B cell (primary cell): ENCODE measurements at regions not wholly inside any gene's neighbourhood (a gene's known extent, or its start where the extent isn't known, plus 50 kb on each side); places are given as distances from the start of the nearest gene placed in this dataset.

Experiments
- ATAC-seq: fragments of 200-7000 bp; cut with Tn5 transposase; one replicate; pipeline ENCODE4 v1.10.0; 2021; ENCODE audit warnings: low read depth, mild to moderate bottlenecking, moderate number of reproducible peaks, moderate library complexity
- CTCF ChIA-PET: fragments of 350-600 bp; sonication (Branson Sonifier 250); formaldehyde crosslinking; loops from one replicate; lab custom pipeline; 2021; ENCODE audit warnings: antibody characterized with exemption, inconsistent platforms; lab: Charles Lee
- POLR2A ChIA-PET: fragments of 350-600 bp; sonication (Branson Sonifier 250); formaldehyde crosslinking; loops from one replicate; lab custom pipeline; 2021; ENCODE audit warnings: antibody characterized with exemption; lab: Charles Lee
- DNase-seq: peaks from one replicate; pipeline ENCODE4 v3.0.0; 2013
- H2AFZ ChIP-seq: 2 replicates; pipeline ENCODE4 v1.6.1; 2012; ENCODE audit warnings: mild to moderate bottlenecking, low read depth, low read length; ENCODE audit not compliant: insufficient read depth, poor library complexity, severe bottlenecking
- H3K27ac ChIP-seq, 2 donors: 1 replicate in 1 of 2; 2 replicates in 1 of 2; pipeline ENCODE4 v1.5.1; 2012 to 2013; ENCODE audit warnings: low read length in 2 of 2, mild to moderate bottlenecking in 2 of 2, moderate library complexity in 1 of 2
- H3K27me3 ChIP-seq, 4 experiments: fragments of 200-600 bp in 1 of 4; sonication (generic) in 1 of 4; replicated peaks in 1 of 4; 1 replicate in 2 of 4; 2 replicates in 2 of 4; pipeline versions ENCODE4 v1.6.1 to v1.7.0; 2013 to 2016; ENCODE audit warnings: low read length in 3 of 4, mild to moderate bottlenecking in 2 of 4, mixed read lengths in 1 of 4, moderate library complexity in 1 of 4; ENCODE audit not compliant: insufficient read depth in 4 of 4, control insufficient read depth in 3 of 4; ENCODE audit errors: control extremely low read depth in 1 of 4
- H3K36me3 ChIP-seq, 2 experiments: replicated peaks in 1 of 2; 1 replicate in 1 of 2; 2 replicates in 1 of 2; pipeline versions ENCODE4 v1.6.1 to v1.7.1; 2013; ENCODE audit warnings: low read length in 1 of 2; ENCODE audit not compliant: insufficient read depth in 2 of 2, control insufficient read depth in 1 of 2; ENCODE audit errors: control extremely low read depth in 1 of 2, extremely low read depth in 1 of 2
- H3K4me1 ChIP-seq, 2 donors: fragments of 200-600 bp in 1 of 2; sonication (generic) in 1 of 2; 1 replicate in 1 of 2; 2 replicates in 1 of 2; pipeline versions ENCODE4 v1.5.1 to v1.6.1; 2013 to 2017; ENCODE audit warnings: low read length in 2 of 2; ENCODE audit not compliant: control insufficient read depth in 2 of 2, insufficient read depth in 2 of 2
- H3K4me2 ChIP-seq: replicated peaks from 2 replicates; pipeline ENCODE3; 2012; ENCODE audit warnings: mild to moderate bottlenecking, low read depth, low read length; ENCODE audit not compliant: poor library complexity, severe bottlenecking
- H3K4me3 ChIP-seq, 5 experiments: fragments of 200-600 bp in 1 of 5; sonication (generic) in 1 of 5; 1 replicate in 3 of 5; 2 replicates in 2 of 5; pipeline versions ENCODE4 v1.5.1 to v1.7.0; 2011 to 2016; ENCODE audit warnings: low read length in 4 of 5, mild to moderate bottlenecking in 4 of 5, low read depth in 2 of 5, control low read depth in 1 of 5, moderate library complexity in 1 of 5; ENCODE audit not compliant: insufficient read depth in 1 of 5; ENCODE audit errors: control extremely low read depth in 1 of 5, extremely low read depth in 1 of 5
- H3K79me2 ChIP-seq: fragments of 200-600 bp; sonication (generic); one replicate; pipeline ENCODE4 v1.6.0; 2016; ENCODE audit warnings: low read length; ENCODE audit not compliant: control insufficient read depth, insufficient read depth
- H3K9ac ChIP-seq: fragments of 200-600 bp; sonication (generic); 2 replicates; pipeline ENCODE4 v1.6.1; 2017; ENCODE audit warnings: mild to moderate bottlenecking, low read length, moderate library complexity
- H3K9me3 ChIP-seq, 3 donors: one replicate each; pipeline versions ENCODE4 v1.6.1 to v1.7.1; 2013; ENCODE audit warnings: low read length in 2 of 3; ENCODE audit not compliant: control insufficient read depth in 2 of 3, insufficient read depth in 1 of 3; ENCODE audit errors: control extremely low read depth in 1 of 3
- H4K20me1 ChIP-seq: 2 replicates; pipeline ENCODE4 v1.6.0; 2012; ENCODE audit warnings: mild to moderate bottlenecking, low read length; ENCODE audit not compliant: insufficient read depth, control insufficient read depth, poor library complexity, severe bottlenecking
- H3K27ac Mint-ChIP-seq: one replicate; pipeline ENCODE4 v1.8.0; 2021; ENCODE audit warnings: mixed read lengths
- H3K27me3 Mint-ChIP-seq: one replicate; pipeline ENCODE4 v1.8.0; 2021; ENCODE audit warnings: mixed read lengths
- H3K4me1 Mint-ChIP-seq: one replicate; pipeline ENCODE4 v1.8.0; 2021; ENCODE audit warnings: mixed read lengths
- H3K4me3 Mint-ChIP-seq: one replicate; pipeline ENCODE4 v1.8.0; 2021; ENCODE audit warnings: mixed read lengths
- H3K9me3 Mint-ChIP-seq: one replicate; pipeline ENCODE4 v1.8.0; 2022; ENCODE audit warnings: mixed read lengths; ENCODE audit not compliant: insufficient read depth
- EZH2 ChIP-seq: IDR thresholded peaks from 2 replicates; pipeline ENCODE4 v1.6.1; 2012; ENCODE audit warnings: borderline replicate concordance, low read depth, mild to moderate bottlenecking, moderate library complexity, low read length; ENCODE audit not compliant: insufficient read depth, poor library complexity, severe bottlenecking
- WGBS: methylation state at CpG from one replicate; pipeline ENCODE4 v1.1.5; 2013; ENCODE audit warnings: missing lambda C conversion rate; ENCODE audit not compliant: insufficient coverage; 5-methylcytosine and 5-hydroxymethylcytosine counted together
- intact Hi-C: fragments of 100-400 bp; cut with micrococcal nuclease; formaldehyde crosslinking; loops from one replicate; pipeline ENCODE4 v1.10.0; 2022
- TF ChIP-seq, protein P1 (sequence below): fragments of 200-600 bp; IDR thresholded peaks from one replicate; pipeline ENCODE4 v1.8.0; 2022; ENCODE audit warnings: antibody characterized with exemption, mild to moderate bottlenecking

DNA sequence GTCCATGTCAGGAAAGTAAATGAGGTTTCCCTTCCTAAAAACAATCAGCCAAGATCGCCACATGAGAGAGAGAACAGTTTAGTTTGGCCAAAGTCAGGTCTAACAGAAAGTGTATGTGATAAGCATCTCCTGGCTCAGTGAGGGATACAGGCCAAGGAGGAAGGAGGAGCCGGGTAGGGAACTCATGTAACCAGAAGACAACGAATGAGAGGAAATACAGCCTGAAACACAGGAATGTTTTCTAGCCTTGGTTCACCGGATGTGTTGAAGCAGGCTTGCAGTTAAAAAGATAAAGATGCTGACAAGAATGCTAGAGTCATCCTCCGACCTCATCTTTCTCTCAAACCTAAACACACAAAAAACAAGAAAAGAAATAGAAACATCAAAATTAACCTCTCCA, 283.9 kb upstream of the SIX2 start:
- H2AFZ ChIP-seq: no peak overlapping the region
- peaks cover 22% of the 10 kb centered on the region for H3K27me3 Mint-ChIP-seq
- ATAC-seq: no peak

DNA sequence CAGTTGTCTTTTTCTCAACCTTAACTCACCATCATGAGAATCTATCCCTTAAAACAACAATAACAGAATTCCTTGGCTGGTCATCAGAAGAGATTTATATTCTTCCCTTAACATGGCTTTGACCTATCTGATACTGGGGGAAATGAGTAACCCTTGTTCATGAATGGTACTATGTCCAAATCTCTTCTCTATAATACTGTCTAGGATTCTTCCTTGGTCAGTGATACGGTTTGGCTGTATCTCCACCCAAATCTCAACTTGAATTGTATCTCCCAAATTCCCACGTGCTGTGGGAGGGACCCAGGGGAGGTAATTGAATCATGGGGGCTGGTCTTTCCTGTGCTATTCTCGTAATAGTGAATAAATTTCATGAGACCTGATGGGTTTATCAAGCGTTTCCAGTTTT, 282.0 kb upstream of the SIX2 start:
- TF ChIP-seq EZH2: no peak
- TF ChIP-seq, protein P1, sequence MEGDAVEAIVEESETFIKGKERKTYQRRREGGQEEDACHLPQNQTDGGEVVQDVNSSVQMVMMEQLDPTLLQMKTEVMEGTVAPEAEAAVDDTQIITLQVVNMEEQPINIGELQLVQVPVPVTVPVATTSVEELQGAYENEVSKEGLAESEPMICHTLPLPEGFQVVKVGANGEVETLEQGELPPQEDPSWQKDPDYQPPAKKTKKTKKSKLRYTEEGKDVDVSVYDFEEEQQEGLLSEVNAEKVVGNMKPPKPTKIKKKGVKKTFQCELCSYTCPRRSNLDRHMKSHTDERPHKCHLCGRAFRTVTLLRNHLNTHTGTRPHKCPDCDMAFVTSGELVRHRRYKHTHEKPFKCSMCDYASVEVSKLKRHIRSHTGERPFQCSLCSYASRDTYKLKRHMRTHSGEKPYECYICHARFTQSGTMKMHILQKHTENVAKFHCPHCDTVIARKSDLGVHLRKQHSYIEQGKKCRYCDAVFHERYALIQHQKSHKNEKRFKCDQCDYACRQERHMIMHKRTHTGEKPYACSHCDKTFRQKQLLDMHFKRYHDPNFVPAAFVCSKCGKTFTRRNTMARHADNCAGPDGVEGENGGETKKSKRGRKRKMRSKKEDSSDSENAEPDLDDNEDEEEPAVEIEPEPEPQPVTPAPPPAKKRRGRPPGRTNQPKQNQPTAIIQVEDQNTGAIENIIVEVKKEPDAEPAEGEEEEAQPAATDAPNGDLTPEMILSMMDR: no peak
- Histone ChIP-seq H4K20me1 (no peaks in the 10 kb centered on the region), H3K27me3 (peaks cover 0 to 4% (median 0%) of the 10 kb centered on the region in 4 experiments), H2AFZ (no peak overlapping the region), H3K4me3 (no peak overlapping the region), H3K4me2 (no peak overlapping the region), H3K9ac (no peak overlapping the region), H3K4me1 (peaks cover 0 to 19% of the 10 kb centered on the region in 2 donors), H3K9me3 (no peaks in the 10 kb centered on the region), H3K27ac (no peak overlapping the region), H3K79me2 (no peaks in the 10 kb centered on the region), H3K36me3 (no peaks in the 10 kb centered on the region)
- WGBS: 100% methylated on average over 1 of the region's 4 CpGs
- Mint-ChIP-seq H3K9me3 (no peaks in the 10 kb centered on the region), H3K27ac (no peak overlapping the region), H3K4me3 (no peak overlapping the region), H3K27me3 (peaks cover 19% of the 10 kb centered on the region), H3K4me1 (no peaks in the 10 kb centered on the region)
- ATAC-seq (no peak), DNase-seq (no peak)
- intact Hi-C loops: no loop called here
- CTCF ChIA-PET: no interaction called here
- POLR2A ChIA-PET: no interaction called here

More for the DNA sequence above, 283.9 kb upstream of the SIX2 start:
- Histone ChIP-seq H3K27me3 (no peaks in the 10 kb centered on the region), H3K4me3 (no peak overlapping the region), H3K9me3 (no peaks in the 10 kb centered on the region), H3K27ac (no peak overlapping the region), H3K36me3 (no peaks in the 10 kb centered on the region), H3K4me2 (no peak overlapping the region), H3K9ac (no peak overlapping the region), H4K20me1 (no peaks in the 10 kb centered on the region), H3K4me1 (peaks cover 0 to 19% of the 10 kb centered on the region in 2 donors), H3K79me2 (no peaks in the 10 kb centered on the region)
- intact Hi-C loops: no loop called here
- H3K4me3 Mint-ChIP-seq: no peak overlapping the region
- TF ChIP-seq EZH2: no peak
- TF ChIP-seq, protein P1: no peak
- no peak overlapping the region for H3K27ac Mint-ChIP-seq
- H3K4me1 Mint-ChIP-seq: no peaks in the 10 kb centered on the region
- CTCF ChIA-PET: no interaction called here
- POLR2A ChIA-PET: no interaction called here
- H3K9me3 Mint-ChIP-seq: no peaks in the 10 kb centered on the region
- 52% methylated on average over 3 of the region's 5 CpGs for WGBS
- no peak for DNase-seq
